ENCODE measurements at regions not wholly inside any gene's neighbourhood (a gene's known extent, or its start where the extent isn't known, plus 50 kb on each side); places are given as distances from the start of the nearest gene placed in this dataset.
"Not testable (repeated sequence)": the region's sequence is repeated elsewhere in the genome, so short reads cannot be mapped to it uniquely, and the experiment has no call there.

DNA sequence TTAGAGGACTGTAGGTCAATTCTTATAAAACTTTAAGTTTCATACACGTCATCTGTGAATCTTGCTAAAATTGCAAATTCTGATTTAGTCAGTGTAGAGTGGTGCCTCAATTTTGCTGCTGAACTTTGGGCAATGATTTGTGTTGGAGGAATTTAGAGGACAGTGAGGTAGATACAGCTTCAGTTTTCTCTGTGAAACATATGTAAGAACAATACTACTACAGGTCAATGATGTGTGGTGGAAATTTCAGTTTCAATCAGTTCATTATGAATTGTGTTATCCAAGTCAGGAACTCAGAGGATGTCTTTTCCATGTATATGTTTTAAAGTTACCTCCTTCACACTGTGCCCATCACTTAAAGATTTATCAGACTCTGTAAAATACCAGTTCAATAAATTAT is 1597.8 kb upstream of the PCDH10 start:
- no peak for DNase-seq (ENCODE audit: low read depth, low spot score)
- no peak overlapping the region for H3K4me3 ChIP-seq (ENCODE audit: insufficient read length, low read depth)
- H3K36me3 ChIP-seq (ENCODE audit: insufficient read depth, insufficient read length, low read length): no peaks in the 10 kb centered on the region
- no peaks in the 10 kb centered on the region for H3K4me1 ChIP-seq (ENCODE audit: insufficient read depth, insufficient read length)
- H3K27me3 ChIP-seq (ENCODE audit: insufficient read depth, insufficient read length): no peaks in the 10 kb centered on the region
- no peak for TF ChIP-seq SUZ12 (IDR thresholded peaks at IDR 0.05; ENCODE audit: extremely low read depth, insufficient read depth, insufficient read length)
- TF ChIP-seq YY1 (IDR thresholded peaks at IDR 0.05; ENCODE audit: insufficient read depth, insufficient read length): no peak
- no peak for TF ChIP-seq ZNF274 (IDR thresholded peaks at IDR 0.05; ENCODE audit: low read depth, low read length)
- H3K9ac ChIP-seq (ENCODE audit: insufficient read length, low read depth): no peak overlapping the region
- no peaks in the 10 kb centered on the region for H3K9me3 ChIP-seq (ENCODE audit: insufficient read depth, low read length)

DNA sequence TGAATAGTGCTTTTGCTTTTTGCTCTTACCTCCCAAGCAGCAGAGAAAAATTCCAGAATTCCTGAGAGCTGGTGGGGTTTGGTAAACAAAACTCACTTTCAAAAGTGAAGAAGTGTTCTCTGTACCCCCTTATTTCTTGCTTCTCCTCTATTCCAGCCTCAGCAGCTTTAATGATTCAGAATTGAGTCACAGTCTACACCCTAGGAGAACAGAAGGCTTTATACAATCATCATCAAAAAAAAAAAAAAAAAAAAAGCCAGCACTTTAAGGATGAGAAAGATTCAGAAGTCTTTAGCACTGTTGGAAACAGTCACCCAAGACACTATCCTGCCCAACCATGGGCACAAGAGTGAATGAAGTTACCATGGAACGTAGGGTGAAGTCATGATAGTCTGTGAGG is 1583.1 kb upstream of the PCDH10 start:
- H3K9me3 ChIP-seq (ENCODE audit: insufficient read depth, low read length): peaks cover 8% of the 10 kb centered on the region; the same call in 1 of the 2 replicates
- TF ChIP-seq YY1 (IDR thresholded peaks at IDR 0.05; ENCODE audit: insufficient read depth, insufficient read length): no peak
- no peak for TF ChIP-seq ZNF274 (IDR thresholded peaks at IDR 0.05; ENCODE audit: low read depth, low read length)
- TF ChIP-seq SUZ12 (IDR thresholded peaks at IDR 0.05; ENCODE audit: extremely low read depth, insufficient read depth, insufficient read length): no peak
- no peak overlapping the region for H3K4me3 ChIP-seq (ENCODE audit: insufficient read length, low read depth)
- no peak overlapping the region for H3K9ac ChIP-seq (ENCODE audit: insufficient read length, low read depth)
- H3K4me1 ChIP-seq (ENCODE audit: insufficient read depth, insufficient read length): no peaks in the 10 kb centered on the region
- no peak for DNase-seq (ENCODE audit: low read depth, low spot score)
- no peaks in the 10 kb centered on the region for H3K27me3 ChIP-seq (ENCODE audit: insufficient read depth, insufficient read length)
- H3K36me3 ChIP-seq (ENCODE audit: insufficient read depth, insufficient read length, low read length): no peaks in the 10 kb centered on the region

DNA sequence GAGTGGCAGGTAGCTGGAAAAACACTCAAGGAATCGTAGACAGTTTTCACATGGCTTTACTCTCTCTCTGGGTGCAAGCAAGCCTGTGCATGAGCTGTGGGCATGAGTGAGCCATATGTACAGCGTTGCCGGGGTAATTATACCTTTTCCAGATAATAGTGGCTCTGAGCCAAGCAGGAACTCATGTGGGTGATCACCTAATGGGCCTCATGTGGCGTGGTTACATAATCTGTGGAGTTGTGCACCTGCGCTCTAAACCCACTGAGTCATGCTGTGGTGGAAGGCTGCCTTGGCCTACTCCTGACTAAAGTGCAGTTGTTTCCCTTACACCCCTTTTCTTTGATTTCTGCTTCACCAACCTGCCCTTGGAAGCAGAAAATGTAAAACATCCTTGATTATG is 1564.5 kb upstream of the PCDH10 start:
- no peak overlapping the region for H3K4me3 ChIP-seq (ENCODE audit: insufficient read length, low read depth)
- no peak for DNase-seq (ENCODE audit: low read depth, low spot score)
- no peaks in the 10 kb centered on the region for H3K9me3 ChIP-seq (ENCODE audit: insufficient read depth, low read length)
- no peaks in the 10 kb centered on the region for H3K36me3 ChIP-seq (ENCODE audit: insufficient read depth, insufficient read length, low read length)
- H3K9ac ChIP-seq (ENCODE audit: insufficient read length, low read depth): no peak overlapping the region
- TF ChIP-seq SUZ12 (IDR thresholded peaks at IDR 0.05; ENCODE audit: extremely low read depth, insufficient read depth, insufficient read length): no peak
- no peak for TF ChIP-seq ZNF274 (IDR thresholded peaks at IDR 0.05; ENCODE audit: low read depth, low read length)
- TF ChIP-seq YY1 (IDR thresholded peaks at IDR 0.05; ENCODE audit: insufficient read depth, insufficient read length): no peak
- no peaks in the 10 kb centered on the region for H3K4me1 ChIP-seq (ENCODE audit: insufficient read depth, insufficient read length)
- no peaks in the 10 kb centered on the region for H3K27me3 ChIP-seq (ENCODE audit: insufficient read depth, insufficient read length)

DNA sequence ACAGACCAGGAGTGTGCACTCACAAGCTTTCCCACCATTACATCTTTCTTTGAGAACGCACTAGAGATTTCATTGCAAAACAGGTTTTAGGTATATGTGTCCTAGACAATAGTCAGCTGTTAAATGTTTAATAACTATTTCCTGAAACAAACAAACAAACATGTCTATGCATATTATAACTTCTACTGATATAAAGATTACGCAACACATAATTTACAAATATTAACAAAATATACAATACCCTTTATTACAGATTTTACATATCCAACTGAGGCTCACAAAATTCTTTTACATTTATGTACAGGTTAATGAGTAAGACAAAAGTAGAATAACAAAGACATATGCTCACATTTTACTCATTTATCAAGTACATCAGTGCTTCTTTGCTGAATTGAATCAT is 1554.0 kb upstream of the PCDH10 start:
- DNase-seq (ENCODE audit: low read depth, low spot score): no peak
- H3K9me3 ChIP-seq (ENCODE audit: insufficient read depth, low read length): no peaks in the 10 kb centered on the region

DNA sequence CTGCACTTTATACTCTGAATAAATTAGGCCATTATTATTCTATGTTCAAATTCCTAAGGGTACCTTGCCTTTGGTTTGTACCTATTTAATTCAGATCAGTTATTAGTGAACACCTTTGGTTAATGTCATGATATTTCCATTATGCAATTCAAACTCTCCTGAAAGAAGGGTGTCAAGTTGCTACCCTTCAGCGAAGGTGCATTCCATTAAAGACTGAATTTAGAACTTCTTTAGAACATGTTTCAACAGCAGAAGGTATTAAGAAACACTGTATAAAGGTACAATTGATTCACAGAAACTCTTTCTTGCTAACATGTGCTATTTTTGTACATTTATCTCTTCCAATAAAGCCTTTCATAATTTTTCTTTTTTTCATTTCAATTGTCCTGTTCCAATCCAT is 1545.4 kb upstream of the PCDH10 start:
- no peak overlapping the region for H3K4me3 ChIP-seq (ENCODE audit: insufficient read length, low read depth)
- DNase-seq (ENCODE audit: low read depth, low spot score): no peak
- no peak overlapping the region for H3K9ac ChIP-seq (ENCODE audit: insufficient read length, low read depth)
- H3K4me1 ChIP-seq (ENCODE audit: insufficient read depth, insufficient read length): no peaks in the 10 kb centered on the region
- H3K9me3 ChIP-seq (ENCODE audit: insufficient read depth, low read length): no peaks in the 10 kb centered on the region
- no peaks in the 10 kb centered on the region for H3K36me3 ChIP-seq (ENCODE audit: insufficient read depth, insufficient read length, low read length)
- TF ChIP-seq YY1 (IDR thresholded peaks at IDR 0.05; ENCODE audit: insufficient read depth, insufficient read length) (no peak), SUZ12 (IDR thresholded peaks at IDR 0.05; ENCODE audit: extremely low read depth, insufficient read depth, insufficient read length) (no peak), ZNF274 (IDR thresholded peaks at IDR 0.05; ENCODE audit: low read depth, low read length) (no peak)
- H3K27me3 ChIP-seq (ENCODE audit: insufficient read depth, insufficient read length): no peaks in the 10 kb centered on the region

More for the DNA sequence above, 1554.0 kb upstream of the PCDH10 start:
- TF ChIP-seq SUZ12 (IDR thresholded peaks at IDR 0.05; ENCODE audit: extremely low read depth, insufficient read depth, insufficient read length) (no peak), ZNF274 (IDR thresholded peaks at IDR 0.05; ENCODE audit: low read depth, low read length) (no peak)
- Histone ChIP-seq H3K9ac (ENCODE audit: insufficient read length, low read depth) (no peak overlapping the region), H3K4me3 (ENCODE audit: insufficient read length, low read depth) (no peak overlapping the region), H3K4me1 (ENCODE audit: insufficient read depth, insufficient read length) (no peaks in the 10 kb centered on the region), H3K27me3 (ENCODE audit: insufficient read depth, insufficient read length) (no peaks in the 10 kb centered on the region), H3K36me3 (ENCODE audit: insufficient read depth, insufficient read length, low read length) (no peaks in the 10 kb centered on the region)

DNA sequence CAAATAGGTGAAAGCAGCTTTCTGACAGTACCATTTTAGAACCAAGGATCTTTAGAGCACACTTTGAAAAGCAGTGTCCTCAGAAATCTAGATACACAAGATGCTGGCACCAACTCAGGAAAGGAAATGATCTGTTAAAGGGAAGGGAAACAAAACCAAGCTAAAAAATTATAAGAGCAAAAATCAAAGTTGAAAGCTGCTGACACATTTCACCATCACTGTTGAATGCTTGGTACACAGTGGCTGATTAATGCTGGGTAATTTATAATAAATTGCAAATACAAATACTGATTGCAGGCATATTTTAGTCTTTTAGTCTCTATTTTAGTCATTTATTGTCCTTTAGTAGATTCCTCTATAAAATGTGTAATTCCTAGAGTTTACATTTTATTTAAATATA is 1540.1 kb upstream of the PCDH10 start:
- Histone ChIP-seq H3K9me3 (ENCODE audit: insufficient read depth, low read length) (no peaks in the 10 kb centered on the region), H3K27me3 (ENCODE audit: insufficient read depth, insufficient read length) (no peaks in the 10 kb centered on the region), H3K4me3 (ENCODE audit: insufficient read length, low read depth) (no peak overlapping the region), H3K4me1 (ENCODE audit: insufficient read depth, insufficient read length) (no peaks in the 10 kb centered on the region), H3K36me3 (ENCODE audit: insufficient read depth, insufficient read length, low read length) (no peaks in the 10 kb centered on the region), H3K9ac (ENCODE audit: insufficient read length, low read depth) (no peak overlapping the region)
- DNase-seq (ENCODE audit: low read depth, low spot score): no peak
- TF ChIP-seq ZNF274 (IDR thresholded peaks at IDR 0.05; ENCODE audit: low read depth, low read length): no peak
- TF ChIP-seq YY1 (IDR thresholded peaks at IDR 0.05; ENCODE audit: insufficient read depth, insufficient read length): no peak
- no peak for TF ChIP-seq SUZ12 (IDR thresholded peaks at IDR 0.05; ENCODE audit: extremely low read depth, insufficient read depth, insufficient read length)

DNA sequence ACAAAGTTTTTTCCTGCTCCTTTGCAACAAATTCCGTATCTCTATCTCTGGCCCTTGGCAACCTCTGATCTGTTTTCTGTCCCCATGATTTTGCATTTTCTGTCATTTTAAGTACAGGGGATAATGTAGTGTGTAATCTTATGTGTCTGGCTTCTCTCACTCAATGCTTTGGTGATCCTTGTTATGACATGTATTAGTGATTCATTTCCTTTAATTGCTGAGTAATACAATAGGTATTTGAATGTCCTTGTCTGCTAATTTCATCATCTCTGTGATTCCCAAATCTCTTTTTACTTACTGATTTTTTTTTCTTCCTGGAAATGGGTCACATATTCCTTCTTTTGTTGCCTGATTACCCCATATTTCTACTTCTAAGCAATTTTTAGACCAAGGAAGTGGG is 1538.6 kb upstream of the PCDH10 start:
- not testable (repeated sequence) for DNase-seq (ENCODE audit: low read depth, low spot score); H3K27me3 ChIP-seq (ENCODE audit: insufficient read depth, insufficient read length); H3K4me3 ChIP-seq (ENCODE audit: insufficient read length, low read depth); H3K4me1 ChIP-seq (ENCODE audit: insufficient read depth, insufficient read length); H3K9ac ChIP-seq (ENCODE audit: insufficient read length, low read depth); H3K36me3 ChIP-seq (ENCODE audit: insufficient read depth, insufficient read length, low read length); H3K9me3 ChIP-seq (ENCODE audit: insufficient read depth, low read length)
